ENCODE measurements at regions not wholly inside any gene's neighbourhood (a gene's known extent, or its start where the extent isn't known, plus 50 kb on each side); places are given as distances from the start of the nearest gene placed in this dataset.

GRCh38 chr16:66211651-66212050 is 154.8 kb upstream of the CDH5 start:
- Mint-ChIP-seq H3K4me1 (no peaks in the 10 kb centered on the region), H3K27me3 (ENCODE audit: low read depth) (no peaks in the 10 kb centered on the region; the same call in 1 of the 2 replicates), H3K9me3 (peaks cover 7% of the 10 kb centered on the region; the same call in 1 of the 2 replicates)

GRCh38 chr16:66207883-66208265 is 158.6 kb upstream of the CDH5 start:
- no peak overlapping the region for H3K4me3 Mint-ChIP-seq
- peaks cover 8% of the 10 kb centered on the region; the same call in 1 of the 2 replicates for H3K9me3 Mint-ChIP-seq
- POLR2A ChIA-PET = no interaction called here
- no peak overlapping the region for H3K27ac Mint-ChIP-seq
- DNase-seq (ENCODE audit: low spot score) = no peak
- no peak for ATAC-seq
- peaks cover 17% of the 10 kb centered on the region for H3K4me1 Mint-ChIP-seq
- CTCF ChIA-PET = no interaction called here
- peaks cover 3% of the 10 kb centered on the region; the same call in 1 of the 2 replicates for H3K27me3 Mint-ChIP-seq (ENCODE audit: low read depth)
- TF ChIP-seq NR1H2 (CRISPR knock-in tag; IDR thresholded peaks at IDR 0.05) (no peak), FOXP1 (CRISPR knock-in tag; IDR thresholded peaks at IDR 0.05; ENCODE audit: borderline replicate concordance) (no peak), FOXJ3 (CRISPR knock-in tag; IDR thresholded peaks at IDR 0.05; ENCODE audit: borderline replicate concordance) (no peak), HMGXB4 (CRISPR knock-in tag; IDR thresholded peaks at IDR 0.05) (no peak), NR3C1 (CRISPR knock-in tag; conservative IDR thresholded peaks at IDR 0.05; ENCODE audit: low read depth) (no peak), AFF4 (CRISPR knock-in tag; IDR thresholded peaks at IDR 0.05; ENCODE audit: borderline replicate concordance) (no peak), ETV6 (CRISPR knock-in tag; IDR thresholded peaks at IDR 0.05) (no peak), ELF4 (CRISPR knock-in tag; IDR thresholded peaks at IDR 0.05; ENCODE audit: low read depth) (no peak), ZNF512 (CRISPR knock-in tag; IDR thresholded peaks at IDR 0.05; ENCODE audit: borderline replicate concordance) (no peak), PRRX2 (CRISPR knock-in tag; IDR thresholded peaks at IDR 0.05) (no peak), NFATC4 (CRISPR knock-in tag; IDR thresholded peaks at IDR 0.05) (no peak), ZNF416 (CRISPR knock-in tag; IDR thresholded peaks at IDR 0.05) (no peak), FOXK1 (CRISPR knock-in tag; IDR thresholded peaks at IDR 0.05) (no peak), PREB (CRISPR knock-in tag; IDR thresholded peaks at IDR 0.05; ENCODE audit: borderline replicate concordance) (no peak), ZNF263 (CRISPR knock-in tag; IDR thresholded peaks at IDR 0.05; ENCODE audit: low read depth) (no peak), CBFB (CRISPR knock-in tag; IDR thresholded peaks at IDR 0.05; ENCODE audit: low read depth) (no peak), NR2C2 (CRISPR knock-in tag; IDR thresholded peaks at IDR 0.05) (no peak), E2F5 (CRISPR knock-in tag; IDR thresholded peaks at IDR 0.05) (no peak), ZNF232 (CRISPR knock-in tag; IDR thresholded peaks at IDR 0.05) (no peak), KAT7 (CRISPR knock-in tag; IDR thresholded peaks at IDR 0.05; ENCODE audit: borderline replicate concordance) (no peak)
- no peaks in the 10 kb centered on the region for H3K36me3 Mint-ChIP-seq

More at GRCh38 chr16:66211651-66212050, 154.8 kb upstream of the CDH5 start:
- CTCF ChIA-PET = no interaction called here
- DNase-seq (ENCODE audit: low spot score) (no peak), ATAC-seq (no peak)
- POLR2A ChIA-PET = no interaction called here
- Mint-ChIP-seq H3K4me3 (no peak overlapping the region), H3K36me3 (no peaks in the 10 kb centered on the region), H3K27ac (no peak overlapping the region)
- TF ChIP-seq ZNF121 (CRISPR knock-in tag; IDR thresholded peaks at IDR 0.05) (no peak), EMX1 (CRISPR knock-in tag; IDR thresholded peaks at IDR 0.05) (no peak)

All from WTC11 (cell line).